Endothelial cell of umbilical vein (primary cell): ENCODE measurements at regions not wholly inside any gene's neighbourhood (a gene's known extent, or its start where the extent isn't known, plus 50 kb on each side); places are given as distances from the start of the nearest gene placed in this dataset.

Experiments
- CTCF ChIP-seq, 2 donors: IDR thresholded peaks; 1 replicate in 1 of 2; 2 replicates in 1 of 2; pipeline ENCODE4 v1.5.1; 2011; ENCODE audit warnings: low read length in 2 of 2, mild to moderate bottlenecking in 2 of 2, moderate library complexity in 2 of 2, control low read depth in 1 of 2, inconsistent platforms in 1 of 2, low read depth in 1 of 2; ENCODE audit not compliant: insufficient read depth in 1 of 2; ENCODE audit errors: extremely low read depth in 1 of 2
- EZH2 ChIP-seq: IDR thresholded peaks from 2 replicates; pipeline ENCODE4 v1.6.1; 2012; ENCODE audit warnings: borderline replicate concordance, low read depth, mild to moderate bottlenecking, moderate library complexity, low read length, inconsistent platforms; ENCODE audit not compliant: severe bottlenecking
- FOS ChIP-seq: IDR thresholded peaks from 2 replicates; pipeline ENCODE4 v1.6.1; 2011; ENCODE audit warnings: mild to moderate bottlenecking, low read length, moderate library complexity, borderline replicate concordance; ENCODE audit not compliant: insufficient read depth
- GATA2 ChIP-seq: IDR thresholded peaks from 2 replicates; pipeline ENCODE4 v1.7.0; 2011; ENCODE audit warnings: low read depth, mild to moderate bottlenecking, moderate library complexity, mixed read lengths, low read length; ENCODE audit not compliant: insufficient read length, insufficient read depth
- JUN ChIP-seq: IDR thresholded peaks from 2 replicates; pipeline ENCODE4 v1.6.1; 2011; ENCODE audit warnings: borderline replicate concordance, low read depth; ENCODE audit not compliant: insufficient read length, insufficient read depth
- MAX ChIP-seq: IDR thresholded peaks from 2 replicates; pipeline ENCODE4 v1.6.1; 2011; ENCODE audit not compliant: insufficient read depth, insufficient read length
- MYC ChIP-seq: IDR thresholded peaks from one replicate; pipeline ENCODE4 v1.6.1; 2011; ENCODE audit warnings: mild to moderate bottlenecking, low read depth, low read length
- POLR2A ChIP-seq: IDR thresholded peaks from 2 replicates; pipeline ENCODE4 v1.6.1; 2012; ENCODE audit warnings: low read depth, mild to moderate bottlenecking, control low read depth, low read length
- POLR2AphosphoS5 ChIP-seq: IDR thresholded peaks from 2 replicates; pipeline ENCODE4 v1.6.1; 2012; ENCODE audit warnings: low read depth, mild to moderate bottlenecking, control low read depth, low read length, moderate library complexity; ENCODE audit not compliant: insufficient read depth

GRCh38 chr1:79847700-79848099 lies 841.2 kb upstream of the ADGRL4 start:
- TF ChIP-seq CTCF (IDR thresholded peaks at IDR 0.05; ENCODE audit: extremely low read depth in 1 of 2, insufficient read depth in 1 of 2, low read depth in 1 of 2, low read length in 2 of 2) (no peak), JUN (no peak), POLR2A (no peak), EZH2 (no peak), POLR2AphosphoS5 (no peak), MAX (no peak), FOS (no peak), GATA2 (no peak), MYC (no peak)
